Endometrial microvascular endothelial cells (primary cell): ENCODE measurements at regions not wholly inside any gene's neighbourhood (a gene's known extent, or its start where the extent isn't known, plus 50 kb on each side); places are given as distances from the start of the nearest gene placed in this dataset.
"Not testable (repeated sequence)": the region's sequence is repeated elsewhere in the genome, so short reads cannot be mapped to it uniquely, and the experiment has no call there.

ENCODE experiments used
- in situ Hi-C: cut with HindIII; loops from 2 replicates; pipeline ENCODE4 v1.10.0; 2017; ENCODE audit warnings: low sequenced_read_pairs, low pct_unique_long_range_greater_than_20kb; ENCODE audit errors: inconsistent ontology term

GRCh38 chr5:39717176-39717897 is 292.6 kb upstream of the DAB2 start:
- in situ Hi-C loops = loop anchor here (10.0 kb wide), 1 partner anchor 967 kb away; no protein-coding TSS in a partner anchor

- in situ Hi-C loops = loop anchor here (10.0 kb wide), 1 partner anchor 968 kb away; no protein-coding TSS in a partner anchor
These were observed 291.8 kb upstream of the DAB2 start for GRCh38 chr5:39716532-39717028.

- in situ Hi-C loops = loop anchor here (10.0 kb wide), 1 partner anchor 971 kb away; no protein-coding TSS in a partner anchor
These were observed 289.4 kb upstream of the DAB2 start for GRCh38 chr5:39714036-39714698.

GRCh38 chr5:39713250-39713916 is 288.6 kb upstream of the DAB2 start:
- in situ Hi-C loops = loop anchor here (10.0 kb wide), 1 partner anchor 971 kb away; no protein-coding TSS in a partner anchor

GRCh38 chr5:39712316-39713249 is 287.8 kb upstream of the DAB2 start:
- in situ Hi-C loops = loop anchor here (10.0 kb wide), 1 partner anchor 972 kb away; no protein-coding TSS in a partner anchor

GRCh38 chr5:39711821-39712220 is 287.0 kb upstream of the DAB2 start:
- in situ Hi-C loops = loop anchor here (10.0 kb wide), 1 partner anchor 973 kb away; no protein-coding TSS in a partner anchor

GRCh38 chr5:39709032-39709431 is 284.3 kb upstream of the DAB2 start:
- in situ Hi-C loops = no loop called here

- in situ Hi-C loops = no loop called here
These were observed 278.1 kb upstream of the DAB2 start for GRCh38 chr5:39702928-39703327.

- in situ Hi-C loops = no loop called here
These were observed 275.7 kb upstream of the DAB2 start for GRCh38 chr5:39700523-39700922.

- in situ Hi-C loops = no loop called here
These were observed 274.2 kb upstream of the DAB2 start for GRCh38 chr5:39698838-39699560.

- in situ Hi-C loops = no loop called here
These were observed 273.1 kb upstream of the DAB2 start for GRCh38 chr5:39697881-39698280.

GRCh38 chr5:39696672-39697398 is 272.1 kb upstream of the DAB2 start:
- in situ Hi-C loops = no loop called here

- in situ Hi-C loops = no loop called here
These were observed 267.2 kb upstream of the DAB2 start for GRCh38 chr5:39691993-39692392.

- in situ Hi-C loops = no loop called here
These were observed 266.4 kb upstream of the DAB2 start for GRCh38 chr5:39691136-39691535.

- in situ Hi-C loops = no loop called here
These were observed 265.1 kb upstream of the DAB2 start for GRCh38 chr5:39689919-39690318.

GRCh38 chr5:39687924-39688323 is 263.1 kb upstream of the DAB2 start:
- in situ Hi-C loops = not testable (repeated sequence)

- in situ Hi-C loops = no loop called here
These were observed 255.4 kb upstream of the DAB2 start for GRCh38 chr5:39680213-39680612.
